ENCODE measurements at regions not wholly inside any gene's neighbourhood (a gene's known extent, or its start where the extent isn't known, plus 50 kb on each side); places are given as distances from the start of the nearest gene placed in this dataset.
"Not testable (repeated sequence)": the region's sequence is repeated elsewhere in the genome, so short reads cannot be mapped to it uniquely, and the experiment has no call there.

DNA sequence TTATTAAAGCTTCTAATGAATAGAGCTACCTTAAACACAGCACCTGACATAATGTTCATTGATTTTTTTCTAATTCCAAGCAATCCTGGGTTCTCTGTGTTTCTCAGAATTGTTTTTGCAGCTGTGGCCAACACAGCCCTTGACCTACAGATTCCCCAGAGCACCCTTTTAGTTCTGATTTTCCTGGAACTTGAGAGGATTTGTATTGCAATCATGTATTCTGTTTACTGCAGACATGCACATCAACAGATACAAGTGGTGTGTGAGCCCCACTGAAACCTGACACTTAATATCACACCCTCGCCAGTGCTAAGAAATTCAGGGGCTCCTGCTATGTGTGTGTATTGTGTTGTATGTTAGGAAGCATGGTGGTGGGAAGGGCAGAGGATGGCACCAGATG, 344.2 kb upstream of the POM121L12 start:
- DNase-seq: no peak

DNA sequence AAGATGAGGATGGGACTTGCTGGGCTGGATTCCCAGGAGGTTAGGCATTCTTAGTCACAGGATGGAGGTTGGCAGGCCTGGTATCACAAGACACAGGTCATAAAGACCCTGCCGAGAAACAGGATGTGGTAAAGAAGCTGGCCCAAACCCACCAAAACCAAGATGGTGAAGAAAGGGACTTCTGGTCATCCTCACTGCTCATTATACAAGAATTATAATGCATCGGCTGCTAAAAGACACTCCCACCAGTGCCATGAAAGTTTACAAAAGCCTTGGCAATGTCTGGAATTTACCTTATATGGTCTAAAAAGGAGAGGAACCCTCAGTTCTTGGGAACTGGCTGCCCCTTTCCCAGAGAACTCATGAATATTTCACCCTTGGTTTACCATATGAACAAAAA, 345.5 kb upstream of the POM121L12 start:
- DNase-seq: no peak

DNA sequence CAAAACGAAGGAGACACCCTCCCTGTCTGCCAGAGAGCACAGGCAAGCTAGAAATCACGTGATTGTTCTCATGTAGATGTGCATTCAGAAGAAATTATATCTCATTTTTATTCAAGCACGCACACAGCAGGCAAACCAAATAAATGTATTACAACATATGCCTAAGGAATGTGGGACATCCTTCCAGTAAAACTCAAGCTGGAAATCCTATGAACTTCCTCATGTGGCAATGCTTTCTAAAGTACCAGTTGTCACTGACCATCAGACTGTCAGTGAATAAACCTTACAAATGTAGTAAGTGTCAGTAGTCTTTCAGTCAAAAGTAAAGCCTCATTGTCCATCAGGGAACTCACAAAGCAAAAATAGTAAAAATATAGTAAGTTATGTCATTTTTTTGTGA, 350.1 kb upstream of the POM121L12 start:
- DNase-seq: no peak

DNA sequence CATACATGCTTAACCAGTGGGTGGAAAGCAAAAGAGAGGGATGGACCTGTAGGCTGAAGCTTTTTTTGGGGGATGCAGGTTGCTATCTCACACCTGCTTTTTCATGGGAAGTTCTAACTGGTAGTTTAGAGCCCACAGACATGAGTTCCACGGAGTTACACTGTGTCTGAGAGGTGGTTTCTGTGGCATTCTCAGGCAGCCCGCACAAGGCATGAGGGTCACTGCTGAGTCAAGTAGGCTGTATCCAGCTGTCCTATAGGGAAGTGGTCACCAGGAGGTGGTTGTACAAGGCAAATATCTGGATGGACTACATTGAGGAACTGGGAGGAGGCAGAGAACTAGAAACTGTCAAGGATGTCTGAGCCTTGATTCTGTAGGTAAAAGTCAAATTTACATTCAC, 351.0 kb upstream of the POM121L12 start:
- no peak for DNase-seq

DNA sequence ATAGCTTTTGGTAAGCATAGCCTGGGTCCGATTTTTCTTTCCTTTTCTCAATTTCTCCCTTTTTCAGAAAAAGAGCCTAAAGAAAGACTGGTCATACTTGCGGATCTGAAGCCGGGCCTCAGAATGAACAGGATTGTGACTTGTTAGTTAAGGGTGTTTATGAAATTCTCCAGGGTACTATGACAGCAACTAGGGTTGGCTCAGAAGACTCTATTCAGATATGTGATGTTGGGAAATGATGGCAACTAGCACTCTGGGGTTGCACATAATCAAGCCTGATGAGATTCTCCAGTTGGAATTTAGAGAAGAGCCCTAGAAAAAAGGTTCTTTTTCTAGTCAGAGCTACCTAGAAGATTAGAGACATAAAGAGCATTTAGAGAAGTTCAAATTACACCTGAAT, 352.4 kb upstream of the POM121L12 start:
- no peak for DNase-seq

DNA sequence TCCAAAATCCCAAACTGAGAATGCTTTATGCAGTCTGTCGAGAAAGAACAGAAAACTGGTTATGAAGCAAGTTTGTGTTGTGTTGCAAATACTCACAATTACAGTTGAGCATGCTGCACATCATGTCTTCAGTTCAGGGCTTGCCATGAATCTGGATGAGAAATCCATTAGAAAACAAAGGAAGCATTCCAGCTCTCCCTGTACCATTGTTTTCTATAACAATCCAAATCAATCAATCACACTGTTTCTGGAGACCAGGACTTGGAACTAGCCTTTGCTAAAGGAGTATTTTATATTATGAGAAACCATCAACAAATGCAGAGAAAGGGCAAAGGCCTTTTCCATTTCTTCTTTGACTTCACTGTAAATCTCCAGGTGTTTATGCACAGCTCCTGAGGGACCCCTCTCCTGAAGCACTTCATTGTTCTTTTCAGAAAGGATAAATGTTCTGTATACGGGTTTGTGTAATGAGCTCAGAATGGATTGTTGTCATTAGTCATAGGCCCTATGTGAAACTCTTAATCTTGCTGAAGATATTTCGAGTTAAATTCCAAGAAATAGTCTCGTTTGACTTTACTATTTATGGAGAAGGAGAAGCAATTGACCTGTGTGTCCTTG, 364.7 kb upstream of the POM121L12 start:
- no peak for DNase-seq

DNA sequence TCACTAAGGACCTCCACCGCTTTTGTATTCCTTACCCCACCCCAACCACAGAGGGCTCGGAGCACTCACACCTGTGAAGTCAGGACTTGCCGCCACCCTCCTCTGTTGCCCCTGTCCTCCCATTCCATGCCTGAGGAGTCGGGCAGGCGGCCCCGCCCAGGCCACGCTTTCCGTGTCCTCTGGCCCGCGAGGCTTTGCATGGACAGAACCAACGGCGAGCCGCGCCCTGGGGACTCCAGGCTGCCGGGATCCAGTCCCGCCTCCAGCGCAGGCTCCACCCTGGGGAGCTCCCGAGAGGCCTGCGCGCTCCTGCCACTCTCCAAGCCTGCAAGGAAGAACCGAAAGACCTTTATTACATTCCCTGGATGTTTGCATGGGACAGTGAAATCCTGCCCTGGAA, 366.4 kb upstream of the POM121L12 start:
- DNase-seq: no peak

DNA sequence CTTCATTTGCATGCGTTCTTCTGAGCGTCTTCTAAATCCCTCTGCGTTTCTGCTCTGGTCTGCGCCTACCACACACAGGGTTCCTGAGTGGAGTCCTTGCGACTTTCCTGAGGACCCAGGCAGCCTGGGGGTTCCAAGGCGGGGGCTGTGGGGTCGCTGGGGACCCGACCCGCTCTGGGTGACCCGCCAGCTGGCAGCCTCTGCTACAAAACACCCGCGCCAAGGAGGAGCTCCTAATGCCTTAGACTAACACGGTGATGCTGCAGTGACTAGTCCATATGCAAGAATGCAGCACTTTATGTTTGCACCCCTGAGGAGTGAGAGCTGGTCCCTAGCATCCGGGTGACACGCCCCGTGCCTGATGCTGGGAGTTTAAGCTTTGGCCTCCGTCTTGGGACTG, 367.0 kb upstream of the POM121L12 start:
- DNase-seq: no peak

DNA sequence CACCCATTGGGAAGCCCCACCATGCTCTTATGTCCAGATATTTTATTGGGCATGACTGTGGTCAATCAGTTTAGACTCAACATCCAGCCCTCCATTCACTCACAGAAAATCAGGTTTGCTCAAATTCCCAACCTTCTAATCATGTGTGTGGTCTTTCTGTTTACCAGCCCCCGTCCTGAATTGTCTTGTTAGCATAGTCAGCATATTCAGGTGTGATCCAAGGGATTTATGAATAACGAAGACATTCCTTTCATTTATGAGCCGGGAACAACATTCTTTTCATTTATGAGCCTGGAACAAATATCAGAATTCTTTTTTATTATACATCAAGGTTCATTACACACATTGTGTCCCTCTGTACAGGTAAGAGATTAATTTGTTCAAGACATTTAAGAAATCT, 376.3 kb upstream of the POM121L12 start:
- no peak for DNase-seq

DNA sequence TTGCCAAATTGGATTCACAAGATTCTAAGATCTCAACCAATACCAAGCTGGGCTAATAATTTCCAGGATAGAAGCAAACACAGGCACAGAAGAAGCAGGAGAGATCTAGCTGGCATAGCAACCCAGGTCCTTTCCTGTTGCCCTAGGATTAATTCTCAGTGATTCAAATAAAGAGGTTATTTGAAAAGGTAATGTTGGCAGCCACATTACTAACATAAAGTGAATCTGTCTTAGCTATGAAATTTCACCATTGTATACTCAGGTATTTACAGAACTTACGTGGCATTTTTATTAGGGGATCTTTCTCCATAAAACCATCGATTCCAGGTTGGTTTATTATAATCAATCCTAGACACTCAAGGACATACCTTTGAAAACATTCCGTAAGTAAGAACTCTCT, 379.3 kb upstream of the POM121L12 start:
- DNase-seq: no peak

DNA sequence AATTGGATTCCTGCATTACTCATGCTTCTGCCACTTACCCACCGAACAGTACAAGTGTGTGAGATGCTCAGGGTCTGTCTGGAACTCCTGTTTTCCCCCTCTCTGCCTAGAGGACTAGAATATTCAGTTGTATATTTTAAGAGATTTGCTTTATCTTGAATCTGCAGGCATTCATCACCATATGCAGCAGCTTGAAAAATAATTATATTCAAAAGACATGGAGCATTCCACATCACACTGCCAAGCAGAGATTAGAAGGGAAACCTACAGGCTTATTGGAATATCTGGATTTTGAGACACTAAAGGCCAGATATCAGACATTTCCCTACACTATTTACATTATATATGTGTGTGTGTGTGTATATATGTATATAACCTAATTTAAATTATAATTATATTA, 382.8 kb upstream of the POM121L12 start:
- DNase-seq: no peak

DNA sequence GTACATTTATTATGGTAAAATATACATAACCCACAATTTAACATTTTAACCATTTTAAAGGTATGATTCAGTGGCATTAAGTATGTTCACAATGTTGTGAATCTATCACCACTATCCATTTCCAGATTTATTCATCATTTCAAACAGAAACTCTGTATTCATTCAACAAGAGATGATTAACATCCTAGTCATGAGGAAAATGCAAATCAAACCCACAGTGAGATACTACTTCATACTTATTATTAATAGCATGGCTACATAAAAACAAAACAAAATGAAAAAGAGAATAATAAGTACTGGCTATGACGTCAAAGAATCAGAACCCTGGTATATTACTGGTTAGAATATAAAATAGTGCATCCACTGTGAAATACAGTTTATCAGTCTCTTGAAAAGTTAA, 386.6 kb upstream of the POM121L12 start:
- no peak for DNase-seq

DNA sequence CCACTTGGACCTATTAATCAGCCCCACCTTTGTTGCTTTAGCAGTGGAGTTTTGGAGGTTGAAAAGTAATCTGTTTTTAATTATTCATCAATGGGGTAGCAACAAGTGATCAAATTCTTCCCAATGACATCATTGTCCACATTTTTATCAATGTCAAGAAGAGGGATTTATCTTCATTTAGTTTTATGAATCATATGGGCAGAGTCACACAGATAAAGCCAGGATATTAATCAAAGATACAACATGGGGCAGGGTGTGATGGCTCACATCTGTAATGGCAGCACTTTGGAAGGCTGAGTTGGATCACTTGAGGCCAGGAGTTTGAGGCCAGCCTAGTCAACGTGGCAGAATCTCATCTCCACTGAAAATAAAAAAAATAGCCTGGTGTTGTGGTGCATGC, 388.4 kb upstream of the POM121L12 start:
- no peak for DNase-seq

DNA sequence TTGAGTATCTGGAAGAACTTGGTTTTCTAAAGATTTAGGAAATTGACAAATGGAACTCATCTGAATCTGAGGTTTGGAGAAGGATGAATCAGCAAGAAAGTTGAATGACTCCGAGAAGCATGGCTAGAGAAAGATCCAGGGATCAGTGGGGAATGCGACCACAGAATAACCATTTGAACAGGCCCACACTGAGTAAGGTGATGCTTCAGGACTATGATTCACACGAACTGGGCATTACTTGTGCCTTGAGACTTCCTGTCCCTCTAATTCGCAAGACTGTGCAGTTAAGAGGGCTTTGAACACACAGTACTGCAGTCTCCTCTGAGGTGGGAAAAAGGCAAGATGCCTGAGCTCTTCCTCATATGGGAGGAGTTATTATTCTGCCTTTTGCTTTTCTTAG, 395.5 kb upstream of the POM121L12 start:
- no peak for DNase-seq

DNA sequence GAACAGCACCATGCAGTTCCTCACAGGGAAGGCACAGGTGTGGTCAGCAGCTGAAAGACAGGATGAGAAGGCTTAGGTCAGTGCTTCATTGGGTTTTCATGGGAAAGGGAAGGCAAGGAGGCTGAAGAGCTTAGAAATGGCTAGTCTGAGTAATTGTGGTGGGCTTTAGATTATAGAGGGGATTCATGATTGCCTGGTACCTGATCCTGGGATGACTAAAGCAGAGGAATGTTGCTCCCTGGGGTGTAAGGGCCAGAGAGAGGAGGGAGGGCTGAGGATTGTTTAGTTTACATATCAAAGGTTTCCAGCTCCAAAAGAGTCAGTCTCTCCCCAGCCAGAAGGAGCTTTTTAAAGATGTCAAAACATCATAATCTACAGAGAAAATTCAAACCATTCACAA, 396.3 kb upstream of the POM121L12 start:
- DNase-seq: no peak

DNA sequence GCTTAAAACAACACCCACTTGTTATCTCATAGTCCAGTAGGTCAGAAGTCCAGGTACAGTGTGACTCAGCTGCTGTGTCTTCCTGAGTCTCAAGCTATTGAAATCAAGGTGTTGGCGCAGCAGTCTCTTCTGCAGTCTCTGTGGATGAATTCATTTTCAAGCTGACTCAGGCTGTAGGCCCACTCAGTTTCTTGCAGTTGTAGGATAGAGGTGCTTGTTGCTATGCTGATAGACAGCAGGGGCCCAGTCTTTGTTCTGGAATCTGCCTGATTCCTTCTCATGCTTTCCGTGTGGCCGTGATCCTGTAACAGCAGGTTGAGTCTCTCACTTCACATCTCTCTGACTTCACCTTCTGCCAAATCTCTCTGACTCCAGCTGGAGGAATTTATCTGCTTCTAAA, 400.4 kb upstream of the POM121L12 start:
- no peak for DNase-seq

DNA sequence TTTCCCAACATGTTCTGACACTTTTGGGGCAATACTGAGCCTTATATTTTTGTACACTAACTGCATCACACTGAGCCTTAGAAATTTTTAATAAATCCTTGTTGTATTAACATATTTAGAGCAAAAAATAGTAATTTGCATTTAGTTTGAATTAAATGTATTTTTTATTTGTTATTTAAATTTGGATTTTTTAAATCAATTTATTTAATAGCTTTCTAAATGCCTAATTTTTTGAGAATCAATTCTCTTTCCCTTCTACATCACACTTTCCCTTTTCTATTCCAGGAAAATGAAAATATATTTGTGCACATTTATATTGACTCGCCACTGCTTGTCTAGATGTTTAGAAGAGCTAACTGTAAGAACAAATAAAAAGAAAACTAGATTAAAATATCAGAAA, 414.6 kb upstream of the POM121L12 start:
- no peak for DNase-seq

DNA sequence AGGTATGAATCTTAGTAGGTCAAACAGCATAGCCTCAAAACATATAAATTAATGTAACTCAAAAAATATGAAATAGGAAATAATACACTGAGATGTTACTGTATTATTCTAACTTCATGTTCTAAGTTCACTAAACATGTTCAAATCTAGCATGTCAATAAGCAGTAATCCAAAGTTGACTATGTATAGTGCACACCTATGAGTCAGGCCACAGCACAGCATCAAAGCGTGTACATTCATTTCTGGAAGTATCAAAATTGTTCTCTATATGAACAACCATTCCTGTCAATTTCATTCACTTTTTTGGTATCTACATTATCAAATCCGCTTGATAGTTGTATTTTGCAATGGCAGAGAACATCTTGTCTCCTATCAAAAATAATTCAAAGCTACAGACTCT, 418.9 kb upstream of the POM121L12 start:
- no peak for DNase-seq

DNA sequence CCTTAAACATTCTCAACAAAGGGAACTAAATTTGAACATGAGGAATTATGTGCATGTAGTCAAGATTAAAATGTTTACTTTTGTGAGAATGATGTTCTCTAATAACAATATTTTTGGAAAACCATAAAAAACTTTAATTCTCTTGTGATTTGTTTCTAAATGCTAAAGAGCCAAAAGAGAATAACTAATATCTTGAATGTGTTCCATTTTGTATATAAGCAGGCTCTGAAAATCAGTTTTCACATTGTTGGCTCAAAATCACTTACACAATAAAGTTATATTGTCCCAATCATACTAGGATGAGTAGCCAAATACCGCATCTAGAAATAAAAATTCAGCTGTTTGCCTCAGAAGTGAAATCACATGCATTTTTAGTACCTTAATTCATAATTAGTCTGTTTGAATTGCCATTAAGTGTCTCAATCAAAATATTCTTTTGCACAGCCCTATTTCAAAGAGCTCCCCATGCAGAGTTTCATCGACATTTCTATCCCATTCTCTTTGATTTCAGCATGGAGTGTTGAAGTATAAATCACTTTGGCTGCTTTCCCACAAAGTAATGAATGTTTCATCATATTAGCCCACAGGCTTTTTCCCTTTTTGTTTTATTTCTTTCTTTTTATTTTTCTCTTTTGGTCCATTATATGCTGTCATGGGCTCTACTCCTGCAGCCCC, 420.3 kb upstream of the POM121L12 start:
- DNase-seq: no peak

DNA sequence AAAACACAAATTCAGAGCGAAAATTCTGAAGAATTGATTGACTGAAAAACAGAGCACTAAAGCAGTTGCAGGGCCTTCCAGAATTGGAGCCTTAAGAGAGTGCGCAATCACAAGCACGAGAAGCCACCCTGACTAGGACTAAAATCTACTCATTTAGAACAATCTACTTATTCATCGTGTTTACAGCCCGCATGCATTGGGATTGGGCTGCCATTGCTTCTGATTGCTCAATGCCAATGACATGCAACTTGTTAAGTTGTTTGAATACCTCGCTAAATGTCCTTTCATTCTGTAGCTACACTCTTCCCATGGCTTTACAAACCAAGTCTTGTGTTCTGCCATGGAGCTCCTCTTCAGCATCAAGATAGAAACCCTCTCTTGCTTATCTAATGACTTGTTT, 425.9 kb upstream of the POM121L12 start:
- DNase-seq: no peak

DNA sequence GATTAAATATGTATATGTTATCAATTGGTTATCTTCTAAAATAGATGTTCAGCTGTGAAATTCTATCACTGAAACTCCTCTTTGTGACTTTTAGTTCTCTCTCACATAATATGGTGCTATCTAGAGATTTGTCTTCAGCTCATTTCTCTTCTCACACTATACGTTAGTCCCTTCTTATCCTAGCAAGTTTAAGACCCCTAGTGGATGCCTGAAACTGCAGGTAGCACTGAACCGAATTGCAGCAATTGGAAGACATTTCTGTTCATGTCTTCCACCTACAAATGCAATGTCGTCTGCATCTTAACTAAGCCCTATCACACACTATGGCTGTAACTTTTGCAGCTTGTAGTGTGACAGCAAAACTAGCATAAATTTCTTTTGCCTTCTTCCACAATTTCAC, 442.7 kb upstream of the POM121L12 start:
- DNase-seq: no peak

DNA sequence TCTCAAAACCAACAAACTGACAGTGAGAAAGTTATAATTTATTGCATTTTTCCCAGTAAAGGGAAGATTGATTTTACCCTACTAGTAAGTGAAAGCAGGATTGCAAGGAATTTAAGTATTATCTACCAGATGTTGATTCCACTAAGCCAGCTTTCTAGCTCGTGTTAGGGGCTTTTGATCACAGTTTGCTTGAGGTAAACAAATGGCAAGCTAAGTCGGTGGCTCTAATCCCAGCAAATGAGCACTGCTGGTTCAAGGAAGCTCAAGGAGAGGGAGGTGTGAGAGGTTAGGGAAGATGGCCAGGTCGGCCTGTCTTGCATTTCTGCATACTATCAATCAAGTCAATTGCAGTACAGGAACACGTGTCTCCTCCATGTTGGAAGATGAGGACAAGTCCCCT, 448.7 kb upstream of the POM121L12 start:
- DNase-seq: no peak

DNA sequence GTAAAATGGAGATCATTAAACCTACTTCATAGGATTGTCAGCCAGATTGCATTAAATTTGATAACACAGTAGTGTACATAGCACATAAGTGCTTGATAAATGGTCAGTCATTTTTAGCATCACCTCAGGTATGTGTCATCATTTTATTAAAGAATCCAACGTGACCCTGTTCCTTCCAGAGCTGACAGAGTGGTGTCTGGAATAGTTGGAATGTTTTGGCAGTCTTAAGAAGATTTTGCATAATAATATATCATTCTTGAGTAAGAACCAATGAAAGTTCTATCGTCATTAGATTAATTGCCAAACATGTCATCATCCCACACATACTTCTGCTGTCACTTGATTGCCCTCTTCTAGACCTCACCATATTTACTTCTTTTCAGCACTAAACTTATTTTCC, 451.4 kb upstream of the POM121L12 start:
- no peak for DNase-seq

DNA sequence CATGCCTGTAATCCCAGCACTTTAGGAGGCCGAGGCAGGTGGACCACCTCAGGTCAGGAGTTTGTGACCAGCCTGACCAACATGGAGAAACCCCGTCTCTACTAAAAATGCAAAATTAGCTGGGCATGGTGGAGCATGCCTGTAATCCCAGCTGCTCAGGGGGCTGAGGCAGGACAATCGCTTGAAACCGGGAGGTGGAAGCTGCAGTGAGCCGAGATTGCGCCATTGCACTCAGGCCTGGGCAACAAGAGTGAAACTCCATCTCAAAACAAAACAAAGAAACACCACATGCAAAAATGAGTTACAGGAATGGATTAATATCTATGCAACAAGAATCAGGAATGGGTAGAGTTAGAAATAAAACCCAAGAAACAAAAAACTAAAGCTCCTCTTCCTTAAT, 462.3 kb upstream of the POM121L12 start:
- not testable (repeated sequence) for DNase-seq

DNA sequence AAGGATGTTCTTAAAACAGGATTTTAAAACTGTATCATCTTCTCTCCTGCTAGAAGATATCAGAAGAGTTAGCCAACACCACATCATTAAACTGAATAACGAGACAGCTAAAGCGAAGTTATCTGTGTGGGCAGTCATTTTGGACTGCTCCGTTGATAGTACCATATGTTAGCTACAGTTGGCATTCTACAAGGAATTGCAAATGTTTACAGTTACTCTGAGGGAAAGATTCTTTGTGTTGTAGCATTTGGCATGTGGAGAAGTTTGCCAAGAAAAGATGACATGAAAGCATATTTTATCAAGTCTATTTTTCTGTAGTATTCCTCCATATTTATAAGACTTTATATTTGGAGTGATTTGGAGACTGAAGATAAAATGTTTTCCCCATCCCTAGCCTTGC, 464.4 kb upstream of the POM121L12 start:
- DNase-seq: no peak

Measured in NCI-H2029 treated with DMSO at 0.1 percent for 48 hours (cell line).